Omental fat pad (tissue), 3 donors: ENCODE measurements at regions not wholly inside any gene's neighbourhood (a gene's known extent, or its start where the extent isn't known, plus 50 kb on each side); places are given as distances from the start of the nearest gene placed in this dataset.
"Not testable (repeated sequence)": the region's sequence is repeated elsewhere in the genome, so short reads cannot be mapped to it uniquely, and the experiment has no call there.

Experiments used
- ATAC-seq: fragments of 150-250 bp; one replicate; pipeline ENCODE4 v1.9.1; 2016; ENCODE audit warnings: mild to moderate bottlenecking, moderate library complexity; ENCODE audit not compliant: low FRiP score
- DNase-seq: peaks from one replicate; pipeline ENCODE4 v3.0.0-alpha.2; 2019; ENCODE audit warnings: low spot score
- CTCF ChIP-seq, 3 donors: fragments of 450-650 bp; IDR thresholded peaks; one replicate each; pipeline ENCODE4 v1.5.1; 2016 to 2017; ENCODE audit warnings: antibody characterized with exemption in 3 of 3, mild to moderate bottlenecking in 3 of 3, moderate library complexity in 2 of 3

GRCh38 chr21:16116798-16117197 lies 387.0 kb downstream of the USP25 start:
- ATAC-seq: no peak
- DNase-seq: no peak
- no peak for TF ChIP-seq CTCF (IDR thresholded peaks at IDR 0.05)

- DNase-seq (no peak), ATAC-seq (no peak)
- no peak for TF ChIP-seq CTCF (IDR thresholded peaks at IDR 0.05)
These were observed 387.5 kb downstream of the USP25 start for GRCh38 chr21:16117331-16117730.

GRCh38 chr21:16117851-16118590 lies 388.2 kb downstream of the USP25 start:
- no peak for DNase-seq
- no peak for TF ChIP-seq CTCF (IDR thresholded peaks at IDR 0.05)
- ATAC-seq: no peak

GRCh38 chr21:16124378-16125138 lies 394.8 kb downstream of the USP25 start:
- peak; percentile 98 for ATAC-seq
- no peak for TF ChIP-seq CTCF (IDR thresholded peaks at IDR 0.05)
- no peak for DNase-seq

- ATAC-seq (no peak), DNase-seq (no peak)
- TF ChIP-seq CTCF (IDR thresholded peaks at IDR 0.05): no peak
These were observed 395.5 kb downstream of the USP25 start for GRCh38 chr21:16125274-16125673.

- not testable (repeated sequence) for ATAC-seq, DNase-seq
These were observed 402.7 kb downstream of the USP25 start for GRCh38 chr21:16132453-16132852.

- no peak for TF ChIP-seq CTCF (IDR thresholded peaks at IDR 0.05)
- ATAC-seq (no peak), DNase-seq (no peak)
These were observed 403.5 kb downstream of the USP25 start for GRCh38 chr21:16133248-16133647.
